Right ventricle myocardium superior (tissue), 1 donor: ENCODE measurements at regions not wholly inside any gene's neighbourhood (a gene's known extent, or its start where the extent isn't known, plus 50 kb on each side); places are given as distances from the start of the nearest gene placed in this dataset.

Experiments used
- ATAC-seq: fragments of 200-7000 bp; cut with Tn5 transposase; one replicate; pipeline ENCODE4 v1.9.1; 2020; ENCODE audit warnings: mild to moderate bottlenecking; ENCODE audit not compliant: poor library complexity
- DNase-seq: peaks from one replicate; pipeline ENCODE4 v3.0.0-alpha.2; 2020
- intact Hi-C: fragments of 100-400 bp; cut with DNase I; formaldehyde crosslinking; loops from one replicate; pipeline ENCODE4 v1.11.2; 2022
- donor health status: DM: no; HTN: yes; CAD: no; lungs with severe emphysema.

DNA sequence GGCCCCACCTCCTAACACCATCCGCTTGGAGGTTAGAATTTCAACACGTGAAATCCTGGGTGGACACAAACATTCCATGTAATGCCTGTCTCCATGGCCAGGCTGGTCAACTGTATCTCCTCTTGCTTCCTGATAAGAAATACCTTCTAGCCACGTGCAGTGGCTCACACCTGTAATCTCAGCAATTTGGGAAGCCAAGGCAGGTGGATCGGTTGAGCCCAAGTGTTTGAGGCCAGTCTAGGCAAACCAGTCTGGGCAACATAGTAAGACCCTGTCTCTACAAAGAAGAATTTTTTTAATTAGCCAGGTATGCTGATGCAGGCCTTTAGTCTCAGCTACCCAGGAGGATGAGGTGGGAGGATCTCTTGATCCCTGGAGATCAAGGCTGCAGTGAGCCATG is 58.3 kb upstream of the GALNT2 start:
- intact Hi-C loops: no loop called here
- no peak for DNase-seq
- no peak for ATAC-seq

DNA sequence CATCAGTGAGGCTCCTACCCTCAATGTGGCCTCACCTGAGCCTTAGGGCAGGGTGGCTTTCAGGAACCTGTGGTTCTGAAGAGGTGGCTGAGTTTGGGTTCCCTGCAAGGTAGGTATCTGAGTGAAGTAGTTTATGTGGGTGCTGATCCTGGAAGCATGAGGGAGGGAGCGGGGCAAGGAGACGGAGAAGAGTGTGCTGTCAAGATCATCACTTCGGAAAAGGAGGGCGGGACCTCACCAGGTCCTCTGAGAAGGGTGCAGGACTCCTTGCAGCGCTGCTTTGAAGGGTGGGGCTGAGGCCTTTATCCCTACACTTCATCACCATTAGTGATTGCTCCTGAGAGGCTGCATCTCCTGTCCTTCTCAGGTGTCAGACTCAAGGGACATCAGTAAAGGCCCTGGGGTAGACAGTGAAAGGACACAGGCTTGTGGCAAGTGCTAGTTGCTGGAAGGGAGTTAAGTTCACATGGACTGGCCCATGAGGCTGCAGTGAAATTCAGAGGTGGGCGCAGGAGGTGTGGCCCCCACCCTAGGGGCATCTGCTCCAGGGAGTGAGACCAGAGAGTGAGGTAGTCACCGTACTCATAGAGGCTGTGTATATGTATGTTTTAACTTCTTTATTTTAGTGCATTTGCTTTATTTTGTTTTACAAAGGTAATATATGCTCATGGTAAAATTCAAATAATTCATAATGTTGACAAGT is 57.3 kb upstream of the GALNT2 start:
- ATAC-seq (no peak), DNase-seq (no peak)
- intact Hi-C loops: no loop called here

DNA sequence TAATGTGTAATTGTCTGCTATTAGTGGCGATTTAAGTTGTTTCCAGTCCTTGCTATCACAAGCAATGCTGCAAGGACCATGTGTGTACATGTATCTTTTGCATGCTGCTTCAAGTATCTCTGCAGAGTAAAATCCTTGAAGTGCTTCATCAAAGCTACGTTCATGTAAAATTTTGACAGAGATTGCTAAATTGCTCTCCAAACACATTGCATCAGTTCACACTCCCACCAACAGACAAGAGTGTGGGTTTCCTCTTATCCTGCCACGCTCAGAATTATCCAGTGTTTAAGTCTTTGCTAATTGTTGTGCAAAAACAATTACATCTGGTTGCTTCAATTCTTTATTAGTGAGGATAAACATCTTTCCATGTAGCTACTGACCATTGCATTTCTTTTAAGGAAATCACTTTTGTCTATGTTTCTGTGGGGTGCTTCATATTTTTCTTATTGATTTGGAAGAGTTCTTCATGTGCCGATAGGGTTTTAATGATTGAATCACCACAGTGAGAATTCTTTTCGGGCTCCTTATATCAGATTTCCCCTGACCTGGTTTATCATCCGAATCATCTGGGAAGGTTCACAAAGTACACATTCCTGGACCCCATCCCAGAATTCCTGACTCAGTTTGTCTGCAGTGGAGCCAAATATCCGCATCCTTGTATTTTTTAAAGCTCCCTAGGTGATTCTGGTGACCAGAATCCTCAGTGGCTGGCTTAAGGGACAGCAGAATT is 56.3 kb upstream of the GALNT2 start:
- DNase-seq: no peak
- intact Hi-C loops: no loop called here
- no peak for ATAC-seq

DNA sequence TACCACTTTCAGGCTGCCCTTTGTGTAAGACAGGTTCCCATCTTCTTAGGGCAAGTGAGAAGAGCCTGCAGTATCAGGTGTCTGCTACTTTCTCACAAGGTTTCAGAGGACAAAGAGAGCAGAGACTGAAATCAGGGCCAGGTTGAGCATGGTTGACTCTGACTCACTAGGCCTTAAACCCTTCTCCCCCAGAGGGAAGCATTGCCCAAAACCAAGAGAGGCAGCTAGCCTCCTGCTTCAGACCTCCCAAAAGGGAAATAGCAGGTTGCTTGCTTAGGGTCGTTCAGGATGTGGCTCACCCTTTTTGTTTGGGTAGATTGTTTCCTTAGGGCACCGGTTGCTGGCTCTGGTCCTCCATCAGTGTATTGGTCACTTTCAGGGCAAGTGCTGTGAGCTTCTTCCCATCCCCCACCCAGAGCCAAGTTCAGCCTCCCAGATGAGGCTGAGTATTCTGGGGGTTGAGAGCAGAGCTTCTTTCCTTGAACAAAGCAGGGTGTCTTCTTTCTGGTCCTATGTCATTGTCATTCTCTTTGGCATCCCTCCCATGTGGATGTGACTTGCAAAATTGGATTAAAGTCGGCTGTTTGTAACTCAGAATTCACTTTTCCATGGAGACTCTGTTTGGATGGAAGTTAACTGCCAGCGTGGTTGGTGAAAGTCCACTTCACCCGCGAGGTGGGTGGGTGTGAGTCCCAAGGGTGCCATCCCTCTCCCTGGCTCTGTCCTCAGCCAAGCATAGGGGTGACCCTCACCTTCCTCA is 55.5 kb upstream of the GALNT2 start:
- intact Hi-C loops: no loop called here
- no peak for ATAC-seq
- no peak for DNase-seq

DNA sequence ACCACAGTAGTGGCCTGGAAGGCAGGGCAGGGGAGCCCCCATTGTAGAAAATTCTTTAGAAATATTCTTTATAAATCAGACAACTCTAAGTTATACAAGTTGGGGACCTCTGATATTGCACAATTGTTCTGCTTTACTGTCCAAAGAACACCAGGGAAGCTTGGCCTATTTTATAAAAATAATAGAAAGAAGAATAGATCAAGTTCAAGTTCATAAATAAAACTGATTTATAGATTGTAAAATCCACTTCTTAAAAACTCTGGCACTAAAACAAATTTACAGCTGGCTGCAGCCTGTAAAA is 55.0 kb upstream of the GALNT2 start:
- DNase-seq: no peak
- ATAC-seq: no peak
- intact Hi-C loops: no loop called here

DNA sequence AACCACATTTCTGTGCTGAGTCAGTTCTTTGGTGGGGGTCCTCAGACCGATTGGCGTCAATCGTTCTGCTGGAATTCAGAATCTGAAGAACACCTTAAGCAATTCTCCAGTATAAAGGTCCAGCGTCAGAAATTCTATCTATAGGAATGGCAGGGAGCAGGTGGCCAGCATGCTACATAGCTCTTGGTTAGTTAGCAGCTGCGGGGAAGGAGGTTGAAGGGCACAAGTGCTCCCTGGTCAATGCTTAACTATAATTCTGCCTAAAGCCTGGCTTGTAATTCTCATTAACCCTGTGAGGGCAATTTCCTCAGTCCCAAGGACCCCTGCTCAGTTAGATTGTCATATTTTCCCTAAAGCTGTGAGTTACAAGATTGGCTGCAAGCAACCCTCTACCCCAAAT is 54.3 kb upstream of the GALNT2 start:
- intact Hi-C loops: no loop called here
- DNase-seq (no peak), ATAC-seq (no peak)

DNA sequence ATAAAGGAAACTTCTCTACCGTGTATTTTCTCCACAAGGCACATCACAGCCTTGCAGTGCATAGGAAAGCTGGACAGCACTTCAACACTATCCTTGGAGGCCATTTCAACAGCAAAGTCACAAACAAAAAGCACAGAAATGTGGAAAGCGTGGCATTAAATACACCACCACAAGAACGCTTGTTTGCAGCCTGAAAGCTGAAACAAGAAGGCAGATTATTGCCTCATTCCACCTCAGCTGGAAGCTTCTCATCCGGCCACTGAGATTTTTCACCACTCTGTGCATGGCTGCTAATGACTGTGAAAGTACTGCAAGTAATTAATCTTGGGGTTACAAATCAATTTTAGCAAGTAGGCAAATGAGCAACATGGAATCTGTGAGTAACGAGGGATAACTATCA is 50.9 kb upstream of the GALNT2 start:
- DNase-seq (no peak), ATAC-seq (no peak)
- intact Hi-C loops: no loop called here
